ENCODE measurements at regions not wholly inside any gene's neighbourhood (a gene's known extent, or its start where the extent isn't known, plus 50 kb on each side); places are given as distances from the start of the nearest gene placed in this dataset.

- no peak for TF ChIP-seq TEAD4 (IDR thresholded peaks at IDR 0.05)
- no peak for TF ChIP-seq FOXM1 (IDR thresholded peaks at IDR 0.05; ENCODE audit: borderline replicate concordance, low read depth)
- TF ChIP-seq EP300 (IDR thresholded peaks at IDR 0.05; ENCODE audit: borderline replicate concordance), result no peak
- TF ChIP-seq CREB1 (IDR thresholded peaks at IDR 0.05; ENCODE audit: low read depth), result no peak
- no peak for TF ChIP-seq NFIC (IDR thresholded peaks at IDR 0.05)
- no peak for TF ChIP-seq RAD21 (IDR thresholded peaks at IDR 0.05; ENCODE audit: low read depth)
- TF ChIP-seq TCF12 (IDR thresholded peaks at IDR 0.05; ENCODE audit: low read depth), result no peak
- TF ChIP-seq EGR1 (IDR thresholded peaks at IDR 0.05), result no peak
- no peak for TF ChIP-seq ZBTB7A (IDR thresholded peaks at IDR 0.05; ENCODE audit: low read depth)
- no peak for TF ChIP-seq TAF1 (IDR thresholded peaks at IDR 0.05; ENCODE audit: low read depth)
- TF ChIP-seq, protein P1, sequence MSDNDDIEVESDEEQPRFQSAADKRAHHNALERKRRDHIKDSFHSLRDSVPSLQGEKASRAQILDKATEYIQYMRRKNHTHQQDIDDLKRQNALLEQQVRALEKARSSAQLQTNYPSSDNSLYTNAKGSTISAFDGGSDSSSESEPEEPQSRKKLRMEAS (IDR thresholded peaks at IDR 0.05), result no peak
- no peak for TF ChIP-seq CEBPB (IDR thresholded peaks at IDR 0.05)
- TF ChIP-seq, protein P2, sequence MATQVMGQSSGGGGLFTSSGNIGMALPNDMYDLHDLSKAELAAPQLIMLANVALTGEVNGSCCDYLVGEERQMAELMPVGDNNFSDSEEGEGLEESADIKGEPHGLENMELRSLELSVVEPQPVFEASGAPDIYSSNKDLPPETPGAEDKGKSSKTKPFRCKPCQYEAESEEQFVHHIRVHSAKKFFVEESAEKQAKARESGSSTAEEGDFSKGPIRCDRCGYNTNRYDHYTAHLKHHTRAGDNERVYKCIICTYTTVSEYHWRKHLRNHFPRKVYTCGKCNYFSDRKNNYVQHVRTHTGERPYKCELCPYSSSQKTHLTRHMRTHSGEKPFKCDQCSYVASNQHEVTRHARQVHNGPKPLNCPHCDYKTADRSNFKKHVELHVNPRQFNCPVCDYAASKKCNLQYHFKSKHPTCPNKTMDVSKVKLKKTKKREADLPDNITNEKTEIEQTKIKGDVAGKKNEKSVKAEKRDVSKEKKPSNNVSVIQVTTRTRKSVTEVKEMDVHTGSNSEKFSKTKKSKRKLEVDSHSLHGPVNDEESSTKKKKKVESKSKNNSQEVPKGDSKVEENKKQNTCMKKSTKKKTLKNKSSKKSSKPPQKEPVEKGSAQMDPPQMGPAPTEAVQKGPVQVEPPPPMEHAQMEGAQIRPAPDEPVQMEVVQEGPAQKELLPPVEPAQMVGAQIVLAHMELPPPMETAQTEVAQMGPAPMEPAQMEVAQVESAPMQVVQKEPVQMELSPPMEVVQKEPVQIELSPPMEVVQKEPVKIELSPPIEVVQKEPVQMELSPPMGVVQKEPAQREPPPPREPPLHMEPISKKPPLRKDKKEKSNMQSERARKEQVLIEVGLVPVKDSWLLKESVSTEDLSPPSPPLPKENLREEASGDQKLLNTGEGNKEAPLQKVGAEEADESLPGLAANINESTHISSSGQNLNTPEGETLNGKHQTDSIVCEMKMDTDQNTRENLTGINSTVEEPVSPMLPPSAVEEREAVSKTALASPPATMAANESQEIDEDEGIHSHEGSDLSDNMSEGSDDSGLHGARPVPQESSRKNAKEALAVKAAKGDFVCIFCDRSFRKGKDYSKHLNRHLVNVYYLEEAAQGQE (IDR thresholded peaks at IDR 0.05; ENCODE audit: low read depth), result no peak
- TF ChIP-seq, protein P3, sequence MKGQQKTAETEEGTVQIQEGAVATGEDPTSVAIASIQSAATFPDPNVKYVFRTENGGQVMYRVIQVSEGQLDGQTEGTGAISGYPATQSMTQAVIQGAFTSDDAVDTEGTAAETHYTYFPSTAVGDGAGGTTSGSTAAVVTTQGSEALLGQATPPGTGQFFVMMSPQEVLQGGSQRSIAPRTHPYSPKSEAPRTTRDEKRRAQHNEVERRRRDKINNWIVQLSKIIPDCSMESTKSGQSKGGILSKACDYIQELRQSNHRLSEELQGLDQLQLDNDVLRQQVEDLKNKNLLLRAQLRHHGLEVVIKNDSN (IDR thresholded peaks at IDR 0.05), result no peak
- no peak for TF ChIP-seq YY1 (IDR thresholded peaks at IDR 0.05; ENCODE audit: low read depth)
Observed at GRCh38 chr5:107112216-107112615, 558.5 kb downstream of the EFNA5 start.

GRCh38 chr5:107104040-107104995 lies 566.4 kb downstream of the EFNA5 start:
- TF ChIP-seq EP300 (IDR thresholded peaks at IDR 0.05; ENCODE audit: borderline replicate concordance) (no peak), ZBTB7A (IDR thresholded peaks at IDR 0.05; ENCODE audit: low read depth) (no peak), YY1 (IDR thresholded peaks at IDR 0.05; ENCODE audit: low read depth) (no peak), TEAD4 (IDR thresholded peaks at IDR 0.05) (no peak), FOXM1 (IDR thresholded peaks at IDR 0.05; ENCODE audit: borderline replicate concordance, low read depth) (no peak), TCF12 (IDR thresholded peaks at IDR 0.05; ENCODE audit: low read depth) (no peak), TAF1 (IDR thresholded peaks at IDR 0.05; ENCODE audit: low read depth) (no peak), RAD21 (IDR thresholded peaks at IDR 0.05; ENCODE audit: low read depth) (no peak), NFIC (IDR thresholded peaks at IDR 0.05) (no peak), CEBPB (IDR thresholded peaks at IDR 0.05) (no peak), CREB1 (IDR thresholded peaks at IDR 0.05; ENCODE audit: low read depth) (no peak), EGR1 (IDR thresholded peaks at IDR 0.05) (no peak)
- TF ChIP-seq, protein P1 (IDR thresholded peaks at IDR 0.05), result no peak
- TF ChIP-seq, protein P2 (IDR thresholded peaks at IDR 0.05; ENCODE audit: low read depth), result no peak
- TF ChIP-seq, protein P3 (IDR thresholded peaks at IDR 0.05), result no peak

GRCh38 chr5:107103522-107103921 lies 567.2 kb downstream of the EFNA5 start:
- no peak for TF ChIP-seq CEBPB (IDR thresholded peaks at IDR 0.05)

GRCh38 chr5:107100121-107100520 lies 570.6 kb downstream of the EFNA5 start:
- TF ChIP-seq NFIC (IDR thresholded peaks at IDR 0.05), result no peak
- no peak for TF ChIP-seq TEAD4 (IDR thresholded peaks at IDR 0.05)
- TF ChIP-seq CREB1 (IDR thresholded peaks at IDR 0.05; ENCODE audit: low read depth), result no peak
- no peak for TF ChIP-seq FOXM1 (IDR thresholded peaks at IDR 0.05; ENCODE audit: borderline replicate concordance, low read depth)
- TF ChIP-seq, protein P2 (IDR thresholded peaks at IDR 0.05; ENCODE audit: low read depth), result no peak
